ENCODE measurements at regions not wholly inside any gene's neighbourhood (a gene's known extent, or its start where the extent isn't known, plus 50 kb on each side); places are given as distances from the start of the nearest gene placed in this dataset.
"Not testable (repeated sequence)": the region's sequence is repeated elsewhere in the genome, so short reads cannot be mapped to it uniquely, and the experiment has no call there.

- ATAC-seq (no peak), DNase-seq (no peak)
- Mint-ChIP-seq H3K27ac (no peak overlapping the region), H3K36me3 (ENCODE audit: low read depth) (no peaks in the 10 kb centered on the region), H3K27me3 (peaks cover 7% of the 10 kb centered on the region), H3K4me3 (no peak overlapping the region), H3K4me1 (no peaks in the 10 kb centered on the region)
- H3K9me3 ChIP-seq (ENCODE audit: control insufficient read depth, low read length, poor library complexity, severe bottlenecking), result no peaks in the 10 kb centered on the region
These were observed 93.5 kb downstream of the NAB1 start for GRCh38 chr2:190742431-190742830.

GRCh38 chr2:190744041-190744440, 95.2 kb downstream of the NAB1 start:
- Mint-ChIP-seq H3K4me3 (no peak overlapping the region), H3K36me3 (ENCODE audit: low read depth) (no peaks in the 10 kb centered on the region), H3K27ac (no peak overlapping the region), H3K4me1 (no peaks in the 10 kb centered on the region), H3K27me3 (peaks cover 7% of the 10 kb centered on the region)
- DNase-seq (no peak), ATAC-seq (no peak)
- H3K9me3 ChIP-seq (ENCODE audit: control insufficient read depth, low read length, poor library complexity, severe bottlenecking), result no peaks in the 10 kb centered on the region

GRCh38 chr2:190746971-190747761, 98.3 kb downstream of the NAB1 start:
- Mint-ChIP-seq H3K27me3 (peaks cover 7% of the 10 kb centered on the region), H3K4me1 (no peaks in the 10 kb centered on the region), H3K27ac (no peak overlapping the region), H3K36me3 (ENCODE audit: low read depth) (no peaks in the 10 kb centered on the region), H3K4me3 (no peak overlapping the region)
- DNase-seq, result no peak
- no peaks in the 10 kb centered on the region for H3K9me3 ChIP-seq (ENCODE audit: control insufficient read depth, low read length, poor library complexity, severe bottlenecking)
- ATAC-seq, result no peak

- ATAC-seq (no peak), DNase-seq (no peak)
- peaks cover 4% of the 10 kb centered on the region for H3K27me3 Mint-ChIP-seq
- H3K4me3 Mint-ChIP-seq, result no peak overlapping the region
- no peaks in the 10 kb centered on the region for H3K9me3 ChIP-seq (ENCODE audit: control insufficient read depth, low read length, poor library complexity, severe bottlenecking)
- H3K36me3 Mint-ChIP-seq (ENCODE audit: low read depth), result no peaks in the 10 kb centered on the region
- H3K4me1 Mint-ChIP-seq, result no peaks in the 10 kb centered on the region
- no peak overlapping the region for H3K27ac Mint-ChIP-seq
These were observed 100.1 kb downstream of the NAB1 start for GRCh38 chr2:190748966-190749365.

- Mint-ChIP-seq H3K4me1 (no peaks in the 10 kb centered on the region), H3K36me3 (ENCODE audit: low read depth) (no peaks in the 10 kb centered on the region), H3K27me3 (no peaks in the 10 kb centered on the region), H3K27ac (no peak overlapping the region), H3K4me3 (no peak overlapping the region)
- ATAC-seq, result no peak
- no peaks in the 10 kb centered on the region for H3K9me3 ChIP-seq (ENCODE audit: control insufficient read depth, low read length, poor library complexity, severe bottlenecking)
- DNase-seq, result no peak
These were observed 107.0 kb downstream of the NAB1 start for GRCh38 chr2:190755772-190756415.

GRCh38 chr2:190759749-190760213, 110.9 kb downstream of the NAB1 start:
- ATAC-seq, result no peak
- peaks cover 3% of the 10 kb centered on the region for H3K4me1 Mint-ChIP-seq
- H3K27ac Mint-ChIP-seq, result no peak overlapping the region
- no peak for DNase-seq
- no peaks in the 10 kb centered on the region for H3K9me3 ChIP-seq (ENCODE audit: control insufficient read depth, low read length, poor library complexity, severe bottlenecking)
- peaks cover 12% of the 10 kb centered on the region for H3K27me3 Mint-ChIP-seq
- H3K36me3 Mint-ChIP-seq (ENCODE audit: low read depth), result no peaks in the 10 kb centered on the region
- H3K4me3 Mint-ChIP-seq, result peak overlapping the region; percentile 64

GRCh38 chr2:190760353-190761150, 111.7 kb downstream of the NAB1 start:
- H3K4me1 Mint-ChIP-seq; H3K27ac Mint-ChIP-seq; ATAC-seq; H3K9me3 ChIP-seq (ENCODE audit: control insufficient read depth, low read length, poor library complexity, severe bottlenecking); DNase-seq; H3K36me3 Mint-ChIP-seq (ENCODE audit: low read depth): not testable (repeated sequence)
- H3K4me3 Mint-ChIP-seq, result peak overlapping the region; percentile 70
- peaks cover 12% of the 10 kb centered on the region for H3K27me3 Mint-ChIP-seq

GRCh38 chr2:190761216-190761615, 112.3 kb downstream of the NAB1 start:
- DNase-seq; H3K4me1 Mint-ChIP-seq; ATAC-seq; H3K27ac Mint-ChIP-seq; H3K9me3 ChIP-seq (ENCODE audit: control insufficient read depth, low read length, poor library complexity, severe bottlenecking); H3K36me3 Mint-ChIP-seq (ENCODE audit: low read depth): not testable (repeated sequence)
- H3K4me3 Mint-ChIP-seq, result peak overlapping the region; percentile 52
- peaks cover 12% of the 10 kb centered on the region for H3K27me3 Mint-ChIP-seq

GRCh38 chr2:190762566-190762965, 113.7 kb downstream of the NAB1 start:
- H3K9me3 ChIP-seq (ENCODE audit: control insufficient read depth, low read length, poor library complexity, severe bottlenecking), result no peaks in the 10 kb centered on the region
- Mint-ChIP-seq H3K36me3 (ENCODE audit: low read depth) (no peaks in the 10 kb centered on the region), H3K27me3 (peaks cover 12% of the 10 kb centered on the region), H3K4me3 (no peak overlapping the region), H3K4me1 (peaks cover 3% of the 10 kb centered on the region), H3K27ac (no peak overlapping the region)
- DNase-seq, result no peak
- ATAC-seq, result no peak

GRCh38 chr2:190763100-190763499, 114.2 kb downstream of the NAB1 start:
- H3K4me1 Mint-ChIP-seq, result peaks cover 3% of the 10 kb centered on the region
- no peak overlapping the region for H3K4me3 Mint-ChIP-seq
- no peaks in the 10 kb centered on the region for H3K36me3 Mint-ChIP-seq (ENCODE audit: low read depth)
- H3K9me3 ChIP-seq (ENCODE audit: control insufficient read depth, low read length, poor library complexity, severe bottlenecking), result no peaks in the 10 kb centered on the region
- peaks cover 12% of the 10 kb centered on the region for H3K27me3 Mint-ChIP-seq
- DNase-seq (no peak), ATAC-seq (no peak)
- no peak overlapping the region for H3K27ac Mint-ChIP-seq

GRCh38 chr2:190763901-190764514, 115.1 kb downstream of the NAB1 start:
- no peaks in the 10 kb centered on the region for H3K36me3 Mint-ChIP-seq (ENCODE audit: low read depth)
- DNase-seq (no peak), ATAC-seq (no peak)
- peaks cover 12% of the 10 kb centered on the region for H3K27me3 Mint-ChIP-seq
- H3K4me3 Mint-ChIP-seq, result no peak overlapping the region
- H3K27ac Mint-ChIP-seq, result no peak overlapping the region
- no peaks in the 10 kb centered on the region for H3K9me3 ChIP-seq (ENCODE audit: control insufficient read depth, low read length, poor library complexity, severe bottlenecking)
- H3K4me1 Mint-ChIP-seq, result peaks cover 3% of the 10 kb centered on the region

- no peak for ATAC-seq
- Mint-ChIP-seq H3K36me3 (ENCODE audit: low read depth) (no peaks in the 10 kb centered on the region), H3K27me3 (peaks cover 16% of the 10 kb centered on the region), H3K4me3 (no peak overlapping the region), H3K4me1 (peaks cover 5% of the 10 kb centered on the region), H3K27ac (no peak overlapping the region)
- no peak for DNase-seq
- H3K9me3 ChIP-seq (ENCODE audit: control insufficient read depth, low read length, poor library complexity, severe bottlenecking), result no peaks in the 10 kb centered on the region
These were observed 115.0 kb upstream of the GLS start for GRCh38 chr2:190765386-190766173.

Measured in T-helper 17 cell (primary cell).